IPS-11a (cell line): ENCODE measurements at regions not wholly inside any gene's neighbourhood (a gene's known extent, or its start where the extent isn't known, plus 50 kb on each side); places are given as distances from the start of the nearest gene placed in this dataset.

Source experiments
- H3K4me3 ChIP-seq: one replicate; pipeline ENCODE4 v1.5.1; 2013; ENCODE audit warnings: low read depth, low read length, control low read depth

DNA sequence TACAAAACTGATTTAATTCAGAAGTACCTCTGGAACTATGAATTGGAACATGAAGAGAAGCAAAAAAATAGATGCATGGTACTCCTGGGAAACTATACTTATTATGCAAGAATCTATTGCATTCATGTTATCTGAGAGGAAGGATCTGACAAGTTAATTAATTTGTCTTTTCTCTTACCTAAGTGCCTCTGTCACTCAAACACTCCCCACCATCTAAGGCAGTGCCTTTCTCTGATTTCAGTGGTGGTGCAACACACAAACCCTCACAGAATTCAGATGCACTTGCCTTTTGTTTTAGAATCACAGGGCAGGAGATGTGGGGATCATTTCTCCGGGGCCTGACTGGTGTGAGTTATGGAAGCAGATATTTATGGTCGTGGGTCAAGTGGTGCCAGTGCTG, 52.5 kb upstream of the C9orf72 start:
- H3K4me3 ChIP-seq = no peak overlapping the region

DNA sequence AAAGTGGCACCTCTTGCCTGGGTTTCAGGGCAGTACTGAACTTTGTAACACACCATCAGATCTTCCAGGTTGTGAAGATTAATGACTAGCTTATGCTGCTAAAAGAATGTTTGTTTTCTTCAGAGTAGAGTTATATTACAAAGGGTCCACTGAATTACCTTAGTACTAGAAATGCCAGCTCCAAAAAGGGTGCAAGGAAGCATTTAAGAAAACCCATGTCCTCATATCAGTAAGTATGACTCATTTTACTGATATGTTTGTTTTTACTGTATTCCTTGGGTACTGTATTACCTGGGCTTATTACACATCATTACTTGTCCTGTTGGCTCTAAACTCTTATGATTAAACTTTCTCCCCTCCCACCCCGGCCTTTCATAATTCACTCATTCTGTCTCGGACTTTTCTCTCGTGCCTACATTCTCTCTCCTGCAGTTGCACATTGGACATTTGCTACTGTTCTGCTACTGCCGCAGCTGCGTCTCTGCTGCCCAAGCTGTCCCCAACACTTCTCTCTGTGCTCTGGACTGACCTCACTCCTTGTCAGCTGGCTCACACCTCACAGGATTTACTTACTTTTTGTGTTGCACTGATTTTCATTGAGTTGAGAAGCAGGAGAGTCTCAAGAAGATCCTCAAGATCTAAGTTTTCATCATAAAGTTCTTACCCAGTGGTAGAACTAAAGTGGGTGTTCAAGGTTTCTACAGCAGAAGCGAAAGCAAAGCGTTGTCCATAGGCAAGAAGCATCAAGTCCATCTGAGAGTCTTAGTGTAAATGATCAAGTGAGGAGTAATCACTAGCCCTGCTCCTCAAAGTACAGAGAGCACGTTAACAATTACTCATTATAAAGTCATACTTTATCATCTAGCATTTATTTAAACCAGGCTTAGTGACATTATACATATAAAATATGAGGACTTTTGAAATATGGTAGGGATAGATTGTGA, 53.2 kb upstream of the C9orf72 start:
- H3K4me3 ChIP-seq = no peak overlapping the region

DNA sequence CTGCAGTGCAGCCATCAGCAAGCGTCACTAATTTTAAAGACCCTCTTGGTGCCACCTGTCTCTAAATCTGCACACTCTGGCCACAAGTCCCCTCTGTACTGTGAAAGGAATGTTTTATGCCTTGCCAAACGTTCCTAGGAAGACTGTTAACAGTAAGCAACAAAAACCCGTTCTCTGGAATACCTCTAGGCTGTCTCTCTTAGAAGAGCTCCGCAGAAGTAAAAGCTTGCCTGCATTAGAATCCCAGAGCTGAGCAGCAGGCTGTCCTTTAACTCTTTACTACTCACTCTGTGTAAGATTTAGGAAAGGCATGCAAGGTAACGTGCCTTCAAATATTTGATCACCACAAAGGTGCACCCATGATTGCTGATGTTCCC, 53.9 kb upstream of the C9orf72 start:
- H3K4me3 ChIP-seq = no peak overlapping the region

DNA sequence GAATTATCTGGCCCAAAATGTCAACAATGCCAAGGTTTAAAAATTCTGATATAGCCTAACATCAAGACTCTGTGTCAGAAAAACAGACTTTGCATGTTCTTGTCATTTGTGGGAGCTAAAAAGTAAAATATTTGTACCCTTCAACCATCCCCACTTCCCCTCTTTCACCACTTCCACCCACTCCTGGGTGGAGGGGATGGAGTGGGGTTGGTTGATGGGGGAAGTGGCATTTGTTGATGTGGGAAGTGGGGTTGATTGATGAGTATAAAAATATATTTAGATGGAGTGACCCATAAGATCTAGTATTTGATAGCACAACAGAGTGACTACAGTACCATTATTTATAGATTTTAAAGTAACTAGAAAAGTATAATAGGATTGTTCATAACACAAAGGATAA, 55.0 kb upstream of the C9orf72 start:
- no peak overlapping the region for H3K4me3 ChIP-seq

DNA sequence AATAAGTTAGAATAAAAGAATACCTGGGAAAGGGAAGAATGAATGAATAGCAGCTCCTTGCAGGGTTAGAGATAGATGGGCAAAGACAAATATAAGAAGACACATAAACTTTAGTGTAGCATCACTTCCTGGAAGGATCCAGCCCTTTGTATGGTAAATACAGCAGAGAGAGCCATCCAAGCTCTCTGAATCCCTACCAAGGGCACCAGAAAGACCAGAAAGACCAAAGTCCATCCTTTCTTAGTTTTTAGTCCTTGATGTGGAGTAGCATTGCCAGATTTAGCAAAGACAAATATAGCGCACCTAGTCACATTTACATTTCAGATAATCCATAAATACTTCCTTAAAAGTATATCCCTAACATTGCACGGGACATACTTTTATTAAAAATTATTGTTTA, 56.1 kb upstream of the C9orf72 start:
- no peak overlapping the region for H3K4me3 ChIP-seq

DNA sequence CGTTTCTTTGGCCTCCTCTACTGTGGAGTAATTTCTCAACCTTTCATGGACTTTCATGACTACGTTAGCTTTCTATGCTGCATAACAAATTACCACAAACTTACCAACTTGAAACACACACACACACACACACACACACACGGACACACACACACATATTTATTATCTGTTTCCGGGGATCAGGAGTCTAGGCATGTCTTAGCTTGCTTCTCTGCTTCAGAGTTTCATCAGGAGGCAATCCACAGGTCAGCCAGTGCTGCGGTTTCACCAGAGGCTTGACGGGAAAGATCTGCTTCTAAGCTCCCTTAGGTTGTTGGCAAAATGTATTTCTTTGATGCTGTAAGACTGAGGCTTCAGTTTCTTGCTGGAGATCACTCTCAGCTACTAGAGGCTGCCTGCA, 59.0 kb upstream of the C9orf72 start:
- no peak overlapping the region for H3K4me3 ChIP-seq

DNA sequence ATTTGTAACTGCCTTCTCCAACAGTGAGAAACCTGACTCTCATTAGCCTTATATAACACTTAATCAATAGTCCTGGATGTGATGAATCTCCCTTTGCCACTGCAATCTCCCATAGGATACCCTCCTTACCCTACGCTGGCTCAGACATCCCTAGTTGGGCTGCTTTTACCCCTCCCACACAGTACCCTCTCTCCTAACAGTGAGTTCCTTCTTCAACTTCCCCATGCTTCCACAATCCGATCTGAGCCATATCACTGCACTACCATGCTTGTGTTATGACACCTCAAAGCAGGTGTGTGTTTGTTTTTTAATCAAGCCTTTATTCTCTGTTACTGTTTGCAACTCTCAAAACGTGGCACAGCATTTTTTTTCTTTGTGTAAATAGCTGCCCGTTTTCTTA, 60.5 kb upstream of the C9orf72 start:
- H3K4me3 ChIP-seq = no peak overlapping the region

DNA sequence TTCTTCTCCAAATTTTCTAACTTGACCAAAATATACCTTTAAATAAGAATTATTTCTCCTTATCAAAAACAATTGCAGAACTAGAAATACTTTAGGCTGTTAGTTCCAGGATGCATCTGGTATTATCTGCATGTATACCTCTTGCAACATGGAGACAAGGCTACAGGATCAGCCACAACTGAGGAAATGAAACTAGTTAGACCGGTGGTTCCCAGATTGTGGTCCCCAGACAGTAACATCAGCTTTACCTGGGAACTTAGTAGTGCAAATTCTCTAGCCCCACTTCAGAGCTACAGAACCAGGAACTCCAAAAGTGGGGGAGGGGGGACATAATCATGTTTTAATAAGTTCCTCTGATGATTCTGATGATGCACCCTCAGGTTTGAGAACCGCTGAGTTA, 61.6 kb upstream of the C9orf72 start:
- no peak overlapping the region for H3K4me3 ChIP-seq

DNA sequence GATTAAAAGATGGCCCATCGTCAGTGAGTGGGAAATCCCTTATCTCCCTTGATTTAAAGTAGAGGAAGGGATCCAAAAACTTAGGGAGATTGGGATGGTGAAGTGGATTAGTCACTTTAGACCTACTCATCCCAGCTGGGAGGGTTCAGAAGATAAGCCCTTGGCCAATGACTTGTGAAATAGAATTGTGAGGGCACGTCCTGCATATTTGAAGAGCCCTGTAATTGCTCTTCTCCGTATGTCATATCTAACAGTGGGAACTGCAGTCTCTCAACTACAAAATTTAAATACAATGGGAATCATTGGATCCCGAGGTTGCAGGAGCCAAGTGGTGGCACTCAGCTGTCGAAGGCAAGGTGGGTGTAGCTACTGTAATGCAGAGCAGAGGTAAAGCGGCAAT, 65.4 kb upstream of the C9orf72 start:
- H3K4me3 ChIP-seq = no peak overlapping the region

DNA sequence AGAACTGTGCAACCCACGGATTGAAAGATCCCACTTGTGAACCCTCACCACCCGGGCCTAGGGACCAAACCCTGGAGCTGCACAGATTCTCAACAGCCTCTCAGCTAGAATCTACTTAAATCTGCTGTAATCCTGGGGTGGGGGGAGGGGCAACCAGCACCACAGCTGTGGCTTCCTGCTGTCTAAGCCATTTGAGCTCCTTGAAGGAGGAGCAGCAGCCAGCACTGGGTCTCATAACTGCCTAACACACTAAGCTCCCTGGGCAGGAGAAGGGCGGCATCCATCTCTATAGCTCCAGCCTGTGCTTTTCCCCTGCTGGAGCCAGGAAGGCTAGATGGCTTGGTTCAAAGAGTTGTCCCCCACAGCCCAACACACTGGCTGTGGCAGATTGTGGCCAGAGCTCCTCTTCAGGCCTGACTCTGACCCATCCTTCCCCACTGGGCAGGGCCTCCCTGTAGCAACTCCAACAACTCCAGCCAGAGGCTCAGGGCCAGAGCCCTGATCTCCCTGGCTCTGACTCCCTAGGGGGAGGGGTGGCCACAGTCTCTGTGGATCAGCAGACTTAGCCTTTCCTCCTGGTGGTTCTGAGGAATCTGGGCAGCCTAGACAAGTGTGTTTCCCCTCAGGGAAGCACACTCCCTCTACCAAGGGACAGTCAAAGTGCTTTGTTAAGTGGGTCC, 72.0 kb upstream of the C9orf72 start:
- H3K4me3 ChIP-seq = no peak overlapping the region

DNA sequence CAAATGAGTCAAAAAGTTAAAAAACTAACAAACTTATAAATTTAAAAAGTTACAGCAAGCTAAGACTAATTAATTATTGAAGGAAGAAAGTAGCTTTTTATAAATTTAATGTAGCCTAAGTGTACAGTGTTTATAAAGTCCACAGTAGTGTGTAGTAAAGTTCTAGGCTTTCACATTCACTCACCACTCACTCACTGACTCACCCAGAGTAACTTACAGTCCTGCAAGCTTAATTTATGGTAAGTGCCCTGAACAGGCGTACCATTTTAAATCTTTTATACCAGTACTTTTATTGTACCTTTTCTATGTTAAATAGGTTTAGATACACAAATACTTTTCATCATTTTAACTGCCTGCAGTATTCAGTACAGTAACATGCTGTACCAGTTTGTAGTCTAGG, 80.0 kb upstream of the C9orf72 start:
- no peak overlapping the region for H3K4me3 ChIP-seq

DNA sequence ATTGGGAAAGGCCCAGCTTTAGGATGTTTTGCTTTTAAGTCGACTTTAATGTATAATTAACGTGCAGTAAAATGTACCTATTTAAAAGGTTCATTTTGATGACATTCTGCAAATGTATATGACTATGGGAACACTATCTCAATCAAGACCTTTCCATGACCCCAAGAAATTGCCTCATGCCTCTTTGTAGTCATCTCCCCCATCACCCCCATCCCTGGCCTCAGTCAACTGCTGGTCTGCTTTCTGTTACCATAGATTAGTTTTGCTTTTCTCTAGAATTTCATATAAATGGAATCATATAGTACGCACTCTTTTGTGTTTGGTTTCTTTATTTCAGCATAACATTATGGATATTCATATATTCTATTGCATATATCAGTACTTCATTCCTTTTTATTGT, 80.7 kb upstream of the C9orf72 start:
- no peak overlapping the region for H3K4me3 ChIP-seq

DNA sequence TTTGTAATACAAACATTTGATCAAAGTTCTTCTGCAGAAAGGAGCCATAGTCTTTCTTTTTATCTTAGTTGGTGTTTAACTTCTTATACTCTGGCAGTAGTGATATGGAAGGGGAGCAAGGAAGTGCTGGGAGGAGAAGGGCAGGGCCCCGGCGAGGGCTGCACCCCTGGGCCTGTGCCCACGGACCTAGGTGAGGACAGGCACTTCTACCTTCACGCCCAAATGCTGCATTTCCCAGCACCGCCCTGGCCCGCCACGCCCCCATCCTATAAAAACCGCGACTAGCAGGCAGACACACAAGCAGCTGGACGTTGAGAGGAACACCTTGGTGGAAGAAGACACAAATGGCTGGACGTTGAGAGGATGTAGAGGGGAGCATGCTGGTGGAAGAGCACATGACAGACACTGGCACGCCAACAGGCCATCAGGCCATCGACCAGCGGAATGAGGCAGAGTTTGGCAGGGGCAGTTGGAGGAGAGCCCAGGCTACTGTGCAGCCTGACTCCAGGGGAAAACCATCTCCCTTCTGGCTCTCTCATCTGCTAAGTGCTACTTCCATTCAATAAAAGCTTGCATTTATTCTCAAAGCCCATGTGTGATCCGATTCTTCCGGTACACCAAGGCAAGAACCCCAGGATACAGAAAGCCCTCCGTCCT, 81.5 kb upstream of the C9orf72 start:
- no peak overlapping the region for H3K4me3 ChIP-seq

DNA sequence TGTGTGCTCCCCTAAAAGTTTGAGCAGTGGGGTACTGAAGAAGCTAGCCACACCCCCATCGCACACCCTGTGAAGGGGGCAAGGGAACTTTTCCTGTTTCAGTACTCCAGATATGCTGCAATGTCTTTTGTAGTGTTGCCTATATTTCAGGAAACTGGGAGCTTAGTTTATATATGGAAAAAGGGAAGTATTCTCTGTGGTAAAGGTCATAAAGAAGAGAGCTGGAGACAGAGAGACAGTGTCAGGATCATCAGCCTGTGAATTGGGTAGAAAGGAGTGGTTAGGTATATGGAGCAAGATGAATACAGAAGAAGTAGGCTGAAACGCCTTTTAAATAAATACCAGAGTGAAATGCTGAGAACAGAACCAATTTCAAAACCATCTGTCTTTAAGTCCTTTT, 82.2 kb upstream of the C9orf72 start:
- H3K4me3 ChIP-seq = no peak overlapping the region

DNA sequence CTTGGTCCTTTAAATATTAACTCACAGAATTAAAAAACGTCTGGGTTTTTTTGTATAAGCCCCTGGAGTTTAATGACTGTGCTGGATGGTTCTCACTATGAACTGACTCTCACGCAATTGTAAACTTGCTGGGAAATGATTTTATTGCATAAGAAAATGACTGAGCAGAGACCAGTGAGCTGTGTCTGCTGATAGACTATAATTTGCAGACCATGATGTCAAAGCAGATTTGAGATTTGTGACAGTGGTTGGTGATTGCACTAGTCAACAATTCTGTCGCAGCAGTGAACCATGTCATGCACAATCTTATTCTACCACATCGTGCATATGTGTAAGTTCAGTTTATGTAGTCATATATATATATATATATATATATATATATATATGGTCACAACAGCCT, 85.7 kb upstream of the C9orf72 start:
- no peak overlapping the region for H3K4me3 ChIP-seq

DNA sequence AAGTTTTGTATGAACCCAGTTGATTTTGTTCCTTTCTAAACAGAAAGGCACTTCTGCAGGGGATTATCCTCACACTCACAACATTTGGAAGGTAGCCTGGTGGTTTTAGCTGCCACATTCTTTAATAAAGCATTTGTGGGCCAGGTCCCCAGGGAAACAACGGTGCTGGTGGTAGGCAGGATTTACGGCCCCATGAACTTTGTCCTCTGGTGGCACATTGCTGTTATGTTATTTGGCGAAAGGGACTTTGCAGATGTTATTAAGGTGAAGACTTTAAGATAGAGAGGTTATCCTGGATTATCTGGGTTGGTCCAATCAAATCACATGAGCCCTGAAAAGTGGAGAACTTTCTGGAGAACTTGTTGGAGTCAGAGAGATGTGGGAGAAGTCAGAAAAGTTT, 86.3 kb upstream of the C9orf72 start:
- no peak overlapping the region for H3K4me3 ChIP-seq

DNA sequence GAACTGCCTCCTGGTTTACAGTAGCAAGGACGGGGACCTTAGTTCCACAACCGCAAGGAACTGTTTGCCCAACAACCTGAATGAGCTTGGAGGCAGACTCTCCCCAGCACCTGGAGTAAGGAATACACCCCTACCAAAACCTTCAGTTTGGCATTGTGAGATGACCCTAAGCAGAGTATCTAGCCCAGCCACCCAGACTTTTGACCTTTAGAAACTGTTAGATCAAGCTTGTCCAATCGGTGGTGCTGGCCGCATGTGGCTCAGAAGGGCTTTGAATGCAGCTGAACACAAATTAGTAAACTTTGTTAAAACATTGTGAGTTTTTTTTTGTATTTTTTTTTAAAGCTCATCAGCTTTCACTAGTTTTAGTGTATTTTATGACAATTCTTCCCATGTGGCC, 86.9 kb upstream of the C9orf72 start:
- H3K4me3 ChIP-seq = no peak overlapping the region

DNA sequence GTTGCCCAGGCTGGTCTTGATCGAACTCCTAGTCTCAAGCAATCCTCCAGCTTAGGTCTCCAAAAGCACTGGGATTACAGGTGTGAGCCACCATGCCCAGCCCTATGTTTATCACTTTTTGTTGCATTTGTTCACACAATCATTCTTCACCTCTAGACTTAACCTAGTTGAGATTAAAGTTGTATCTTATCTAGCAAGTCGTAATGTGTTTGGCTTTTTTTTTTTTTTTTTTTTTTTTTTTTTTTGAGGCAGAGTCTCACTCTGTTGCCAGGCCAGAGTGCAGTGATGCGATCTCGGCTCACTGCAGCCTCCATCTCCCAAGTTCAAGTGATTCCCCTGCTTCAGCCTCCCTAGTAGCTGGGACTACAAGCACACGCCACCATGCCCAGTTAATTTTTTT, 90.2 kb upstream of the C9orf72 start:
- no peak overlapping the region for H3K4me3 ChIP-seq

DNA sequence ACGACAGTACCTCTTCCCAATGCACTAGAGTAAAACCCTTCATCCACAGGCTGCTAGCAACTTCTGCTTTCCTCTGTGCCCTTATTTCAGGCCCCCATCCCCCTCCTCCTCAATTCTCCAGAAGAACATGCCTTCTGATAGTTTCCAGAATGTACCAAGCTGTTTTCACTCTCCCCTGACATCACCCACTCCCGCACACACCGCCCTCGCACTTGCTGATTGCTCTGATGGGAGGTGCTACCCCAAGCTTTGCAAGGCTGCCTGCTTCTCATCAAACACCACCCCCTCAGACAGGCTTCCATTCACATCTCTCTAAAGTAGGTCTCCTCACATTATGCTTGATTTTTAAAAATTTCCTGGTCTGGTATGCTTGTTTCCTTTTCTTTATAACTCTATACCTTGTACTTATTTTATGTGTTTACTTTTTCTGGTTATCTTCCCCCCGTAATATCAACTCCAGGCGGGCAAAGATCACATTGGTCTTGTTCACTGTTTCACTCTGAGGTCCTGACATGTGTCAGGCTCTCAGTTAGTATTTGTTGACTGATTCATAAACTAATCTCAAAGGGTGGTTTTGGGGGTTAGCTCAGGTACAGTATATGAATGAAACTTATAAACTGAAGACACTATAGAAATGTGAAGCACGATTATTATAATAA, 91.0 kb upstream of the C9orf72 start:
- H3K4me3 ChIP-seq = no peak overlapping the region

DNA sequence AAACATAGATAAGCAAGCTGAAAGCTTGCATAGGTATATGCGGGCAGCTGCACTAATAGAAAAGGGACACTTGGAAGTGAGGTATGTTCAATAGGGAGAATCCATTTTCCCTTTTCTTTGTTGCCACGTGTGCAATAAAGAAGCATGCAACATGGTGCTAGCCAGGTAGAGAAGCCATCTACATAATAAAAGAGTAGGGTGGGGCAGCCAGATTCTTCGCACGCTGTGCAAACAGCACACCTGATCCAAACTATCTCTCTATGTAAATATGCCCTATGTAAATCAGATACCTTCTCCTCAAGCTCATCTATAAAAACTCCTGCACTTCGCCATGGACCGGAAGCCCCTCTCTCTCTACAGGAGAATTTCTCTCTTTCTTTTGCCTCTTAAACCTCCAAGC, 91.9 kb upstream of the C9orf72 start:
- no peak overlapping the region for H3K4me3 ChIP-seq

DNA sequence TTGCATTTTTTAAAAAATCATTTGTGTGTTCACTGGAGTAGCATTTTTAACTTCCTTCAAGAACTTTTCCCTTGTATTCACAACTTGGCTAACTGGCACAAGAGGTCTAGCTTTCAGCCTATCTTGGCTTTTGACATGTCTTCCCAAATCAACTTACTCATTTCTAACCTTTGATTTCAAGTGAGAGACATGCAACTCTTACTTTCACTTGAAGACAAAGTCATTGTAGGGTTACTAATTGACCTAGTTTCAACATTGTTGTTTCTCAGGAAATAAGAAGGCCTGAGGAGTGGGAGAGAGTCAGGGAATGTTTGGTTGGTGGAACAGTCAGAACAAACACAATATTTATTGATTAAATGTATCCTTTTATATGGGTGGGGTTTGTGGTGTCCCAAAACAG, 95.0 kb upstream of the C9orf72 start:
- H3K4me3 ChIP-seq = no peak overlapping the region

DNA sequence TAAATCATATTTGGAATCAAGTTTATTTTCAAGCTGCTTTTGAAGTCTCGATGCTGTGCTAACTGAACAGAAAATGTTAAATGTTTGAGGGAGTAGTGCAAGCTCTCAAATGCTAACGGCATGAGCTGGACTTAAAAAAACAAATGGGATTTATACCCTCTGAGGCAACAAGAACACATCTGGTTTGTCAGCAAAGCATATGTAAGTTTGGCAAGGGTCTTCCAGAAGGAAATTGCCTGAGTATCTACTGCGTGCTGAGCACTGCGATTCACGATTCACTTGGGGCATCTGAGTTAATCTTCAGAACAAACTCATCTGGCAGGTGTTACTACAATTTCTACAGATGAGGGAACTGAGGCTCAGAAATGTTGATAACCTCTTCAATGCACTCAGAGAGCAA, 98.4 kb upstream of the C9orf72 start:
- H3K4me3 ChIP-seq = no peak overlapping the region
